GM23338 (cell line): ENCODE measurements at regions not wholly inside any gene's neighbourhood (a gene's known extent, or its start where the extent isn't known, plus 50 kb on each side); places are given as distances from the start of the nearest gene placed in this dataset.
A peak's percentile ranks its signal among the peaks of the same experiment; 100 is the strongest.

Experiments
- ATAC-seq: fragments of 200-7000 bp; cut with Tn5 transposase; 3 replicates; pipeline ENCODE4 v1.9.1; 2020
- DNase-seq: peaks from one replicate; pipeline ENCODE4 v3.0.0-alpha.2; 2015; ENCODE audit warnings: low spot score
- H2AFZ ChIP-seq: fragments of 200-600 bp; sonication (generic); 2 replicates; pipeline ENCODE4 v1.8.0; 2016; ENCODE audit warnings: antibody characterized with exemption, mild to moderate bottlenecking, moderate library complexity
- H3F3A ChIP-seq: fragments of 200-600 bp; sonication (generic); replicated peaks from 2 replicates; pipeline ENCODE4 v1.8.0; 2017; ENCODE audit warnings: antibody characterized with exemption, mixed run types, low read depth
- H3K27ac ChIP-seq: fragments of 200-600 bp; sonication (generic); 2 replicates; pipeline ENCODE4 v1.6.1; 2016; ENCODE audit warnings: low read depth
- H3K27me3 ChIP-seq: fragments of 200-600 bp; sonication (generic); 2 replicates; pipeline ENCODE4 v1.8.0; 2016; ENCODE audit warnings: mild to moderate bottlenecking, mixed run types, moderate library complexity; ENCODE audit not compliant: insufficient read depth
- H3K36me3 ChIP-seq: fragments of 200-600 bp; sonication (generic); 2 replicates; pipeline ENCODE4 v1.8.0; 2016; ENCODE audit warnings: mild to moderate bottlenecking; ENCODE audit not compliant: insufficient read depth
- H3K4me1 ChIP-seq: fragments of 200-600 bp; sonication (generic); 2 replicates; pipeline ENCODE4 v1.8.0; 2016; ENCODE audit warnings: mild to moderate bottlenecking, moderate library complexity; ENCODE audit not compliant: insufficient read depth
- H3K4me2 ChIP-seq: fragments of 200-600 bp; sonication (generic); 2 replicates; pipeline ENCODE4 v1.7.1; 2017; ENCODE audit warnings: mixed run types
- H3K4me3 ChIP-seq: fragments of 200-600 bp; sonication (generic); 2 replicates; pipeline ENCODE4 v1.6.1; 2016; ENCODE audit warnings: mixed run types
- H3K79me2 ChIP-seq: fragments of 200-600 bp; sonication (generic); replicated peaks from 2 replicates; pipeline ENCODE4 v1.8.0; 2017; ENCODE audit warnings: mild to moderate bottlenecking; ENCODE audit not compliant: insufficient read depth
- H3K9me2 ChIP-seq: fragments of 200-600 bp; sonication (generic); 2 replicates; pipeline ENCODE4 v1.8.0; 2017; ENCODE audit not compliant: insufficient read depth
- H4K20me1 ChIP-seq: fragments of 200-600 bp; sonication (generic); replicated peaks from 2 replicates; pipeline ENCODE4 v1.8.0; 2017; ENCODE audit warnings: mild to moderate bottlenecking; ENCODE audit not compliant: insufficient read depth
- H3K27ac Mint-ChIP-seq: 2 replicates; pipeline ENCODE4 v1.8.0; 2020; ENCODE audit warnings: inconsistent platforms, mild to moderate bottlenecking, moderate library complexity, mixed read lengths
- H3K27me3 Mint-ChIP-seq: 3 replicates; pipeline ENCODE4 v1.8.0; 2022; ENCODE audit warnings: low read depth, mild to moderate bottlenecking, moderate library complexity, mixed read lengths, inconsistent platforms; ENCODE audit not compliant: insufficient read depth, poor library complexity
- H3K36me3 Mint-ChIP-seq: 3 replicates; pipeline ENCODE4 v1.8.0; 2021; ENCODE audit warnings: low read depth, mild to moderate bottlenecking, inconsistent platforms, moderate library complexity, mixed read lengths
- H3K4me1 Mint-ChIP-seq: 3 replicates; pipeline ENCODE4 v1.8.0; 2020; ENCODE audit warnings: mild to moderate bottlenecking, inconsistent platforms, mixed read lengths
- H3K4me3 Mint-ChIP-seq: 3 replicates; pipeline ENCODE4 v1.8.0; 2021; ENCODE audit warnings: moderate library complexity, mild to moderate bottlenecking, inconsistent platforms, mixed read lengths
- H3K9me3 Mint-ChIP-seq: 3 replicates; pipeline ENCODE4 v1.8.0; 2020; ENCODE audit warnings: moderate library complexity, mild to moderate bottlenecking, inconsistent platforms, mixed read lengths
- CREB1 ChIP-seq: fragments of 250-450 bp; sonication (Bioruptor Pico); IDR thresholded peaks from 2 replicates; pipeline ENCODE4 v1.5.0; 2020; ENCODE audit warnings: low read depth, mild to moderate bottlenecking, moderate library complexity
- EZH2 ChIP-seq: fragments of 200-600 bp; sonication (generic); IDR thresholded peaks from one replicate; pipeline ENCODE4 v1.8.0; 2017; ENCODE audit warnings: antibody characterized with exemption, mild to moderate bottlenecking, low read depth; ENCODE audit not compliant: unreplicated experiment
- EZH2phosphoT487 ChIP-seq: fragments of 200-600 bp; sonication (generic); IDR thresholded peaks from one replicate; pipeline ENCODE4 v1.8.1; 2018; ENCODE audit warnings: antibody characterized with exemption; ENCODE audit not compliant: unreplicated experiment
- POLR2AphosphoS5 ChIP-seq: IDR thresholded peaks from 2 replicates; pipeline ENCODE4 v1.6.1; 2016; ENCODE audit warnings: antibody characterized with exemption, low read depth
- ZNF114 ChIP-seq: fragments of 250-450 bp; sonication (Bioruptor Pico); IDR thresholded peaks from 2 replicates; pipeline ENCODE4 v1.5.0; 2020; ENCODE audit warnings: mild to moderate bottlenecking, moderate library complexity
- ZNF331 ChIP-seq: fragments of 250-450 bp; sonication (Bioruptor Pico); IDR thresholded peaks from 2 replicates; pipeline ENCODE4 v1.5.0; 2020; ENCODE audit warnings: low read depth, mild to moderate bottlenecking, moderate library complexity
- TF ChIP-seq, protein P1 (sequence below): IDR thresholded peaks from one replicate; pipeline ENCODE4 v1.6.1; 2018; ENCODE audit warnings: antibody characterized with exemption; ENCODE audit not compliant: unreplicated experiment
- TF ChIP-seq, protein P2 (sequence below): IDR thresholded peaks from 2 replicates; pipeline ENCODE4 v1.6.1; 2016; ENCODE audit warnings: antibody characterized with exemption
- TF ChIP-seq, protein P3 (sequence below), 2 experiments: fragments of 200-600 bp in 1 of 2; sonication (generic) in 1 of 2; conservative IDR thresholded peaks; 2 replicates each; pipeline versions ENCODE4 v1.5.1 to v1.6.1; 2016 to 2017; ENCODE audit warnings: antibody characterized with exemption in 2 of 2, low read depth in 2 of 2, mild to moderate bottlenecking in 2 of 2, moderate library complexity in 1 of 2

DNA sequence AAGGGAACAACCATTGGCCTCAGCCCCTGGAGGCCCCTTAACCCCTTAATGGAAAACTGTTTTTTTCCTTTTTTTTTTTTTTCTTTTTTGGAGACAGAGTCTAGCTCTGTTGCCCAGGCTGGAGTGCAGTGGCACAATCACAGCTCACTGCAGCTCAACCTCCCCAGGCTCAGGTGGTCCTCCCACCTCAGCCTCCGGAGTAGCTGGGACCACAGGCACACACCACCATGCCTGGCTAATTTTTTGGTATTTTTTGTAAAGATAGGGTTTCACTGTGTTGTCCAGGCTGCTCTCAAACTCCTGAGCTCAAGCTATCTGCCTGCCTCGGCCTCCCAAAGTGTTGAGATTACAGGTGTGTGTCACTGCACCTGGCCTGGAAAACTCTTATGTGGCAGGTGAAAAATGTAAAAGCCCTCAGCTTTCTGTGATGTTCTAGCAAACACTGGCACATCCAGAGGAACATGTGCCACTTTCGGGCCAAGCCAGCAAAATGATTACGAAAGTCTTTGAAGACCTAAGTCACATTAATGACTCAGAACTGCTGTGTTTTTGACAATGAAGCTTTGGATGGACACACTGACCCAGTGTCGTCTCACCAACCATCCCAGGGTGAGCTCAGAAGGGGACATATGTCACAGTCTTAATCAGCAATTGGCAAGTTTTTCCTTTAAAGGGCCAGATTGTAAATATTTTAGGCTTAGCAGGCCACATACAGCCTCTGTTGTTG lies 189.3 kb upstream of the TPM1 start:
- DNase-seq: no peak
- Histone ChIP-seq H3K4me2 (no peak overlapping the region), H3K36me3 (no peaks in the 10 kb centered on the region), H3K79me2 (no peaks in the 10 kb centered on the region), H3K27me3 (no peaks in the 10 kb centered on the region), H3F3A (0 out of 2 replicates have a peak, but pooled peaks cover 12% of the 10 kb centered on the region), H2AFZ (no peak overlapping the region), H3K27ac (peak overlapping the region; percentile 30; the same call in 1 of the 2 replicates), H3K4me3 (no peak overlapping the region), H3K4me1 (peaks cover 25% of the 10 kb centered on the region), H4K20me1 (no peaks in the 10 kb centered on the region), H3K9me2 (no peaks in the 10 kb centered on the region)
- no peak for ATAC-seq
- TF ChIP-seq, protein P1, sequence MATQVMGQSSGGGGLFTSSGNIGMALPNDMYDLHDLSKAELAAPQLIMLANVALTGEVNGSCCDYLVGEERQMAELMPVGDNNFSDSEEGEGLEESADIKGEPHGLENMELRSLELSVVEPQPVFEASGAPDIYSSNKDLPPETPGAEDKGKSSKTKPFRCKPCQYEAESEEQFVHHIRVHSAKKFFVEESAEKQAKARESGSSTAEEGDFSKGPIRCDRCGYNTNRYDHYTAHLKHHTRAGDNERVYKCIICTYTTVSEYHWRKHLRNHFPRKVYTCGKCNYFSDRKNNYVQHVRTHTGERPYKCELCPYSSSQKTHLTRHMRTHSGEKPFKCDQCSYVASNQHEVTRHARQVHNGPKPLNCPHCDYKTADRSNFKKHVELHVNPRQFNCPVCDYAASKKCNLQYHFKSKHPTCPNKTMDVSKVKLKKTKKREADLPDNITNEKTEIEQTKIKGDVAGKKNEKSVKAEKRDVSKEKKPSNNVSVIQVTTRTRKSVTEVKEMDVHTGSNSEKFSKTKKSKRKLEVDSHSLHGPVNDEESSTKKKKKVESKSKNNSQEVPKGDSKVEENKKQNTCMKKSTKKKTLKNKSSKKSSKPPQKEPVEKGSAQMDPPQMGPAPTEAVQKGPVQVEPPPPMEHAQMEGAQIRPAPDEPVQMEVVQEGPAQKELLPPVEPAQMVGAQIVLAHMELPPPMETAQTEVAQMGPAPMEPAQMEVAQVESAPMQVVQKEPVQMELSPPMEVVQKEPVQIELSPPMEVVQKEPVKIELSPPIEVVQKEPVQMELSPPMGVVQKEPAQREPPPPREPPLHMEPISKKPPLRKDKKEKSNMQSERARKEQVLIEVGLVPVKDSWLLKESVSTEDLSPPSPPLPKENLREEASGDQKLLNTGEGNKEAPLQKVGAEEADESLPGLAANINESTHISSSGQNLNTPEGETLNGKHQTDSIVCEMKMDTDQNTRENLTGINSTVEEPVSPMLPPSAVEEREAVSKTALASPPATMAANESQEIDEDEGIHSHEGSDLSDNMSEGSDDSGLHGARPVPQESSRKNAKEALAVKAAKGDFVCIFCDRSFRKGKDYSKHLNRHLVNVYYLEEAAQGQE: no peak
- TF ChIP-seq EZH2phosphoT487 (no peak), CREB1 (CRISPR knock-in tag) (no peak), POLR2AphosphoS5 (no peak), ZNF114 (CRISPR knock-in tag) (no peak), EZH2 (no peak), ZNF331 (CRISPR knock-in tag) (no peak)
- TF ChIP-seq, protein P2, sequence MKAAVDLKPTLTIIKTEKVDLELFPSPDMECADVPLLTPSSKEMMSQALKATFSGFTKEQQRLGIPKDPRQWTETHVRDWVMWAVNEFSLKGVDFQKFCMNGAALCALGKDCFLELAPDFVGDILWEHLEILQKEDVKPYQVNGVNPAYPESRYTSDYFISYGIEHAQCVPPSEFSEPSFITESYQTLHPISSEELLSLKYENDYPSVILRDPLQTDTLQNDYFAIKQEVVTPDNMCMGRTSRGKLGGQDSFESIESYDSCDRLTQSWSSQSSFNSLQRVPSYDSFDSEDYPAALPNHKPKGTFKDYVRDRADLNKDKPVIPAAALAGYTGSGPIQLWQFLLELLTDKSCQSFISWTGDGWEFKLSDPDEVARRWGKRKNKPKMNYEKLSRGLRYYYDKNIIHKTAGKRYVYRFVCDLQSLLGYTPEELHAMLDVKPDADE: no peak
- TF ChIP-seq, protein P3, sequence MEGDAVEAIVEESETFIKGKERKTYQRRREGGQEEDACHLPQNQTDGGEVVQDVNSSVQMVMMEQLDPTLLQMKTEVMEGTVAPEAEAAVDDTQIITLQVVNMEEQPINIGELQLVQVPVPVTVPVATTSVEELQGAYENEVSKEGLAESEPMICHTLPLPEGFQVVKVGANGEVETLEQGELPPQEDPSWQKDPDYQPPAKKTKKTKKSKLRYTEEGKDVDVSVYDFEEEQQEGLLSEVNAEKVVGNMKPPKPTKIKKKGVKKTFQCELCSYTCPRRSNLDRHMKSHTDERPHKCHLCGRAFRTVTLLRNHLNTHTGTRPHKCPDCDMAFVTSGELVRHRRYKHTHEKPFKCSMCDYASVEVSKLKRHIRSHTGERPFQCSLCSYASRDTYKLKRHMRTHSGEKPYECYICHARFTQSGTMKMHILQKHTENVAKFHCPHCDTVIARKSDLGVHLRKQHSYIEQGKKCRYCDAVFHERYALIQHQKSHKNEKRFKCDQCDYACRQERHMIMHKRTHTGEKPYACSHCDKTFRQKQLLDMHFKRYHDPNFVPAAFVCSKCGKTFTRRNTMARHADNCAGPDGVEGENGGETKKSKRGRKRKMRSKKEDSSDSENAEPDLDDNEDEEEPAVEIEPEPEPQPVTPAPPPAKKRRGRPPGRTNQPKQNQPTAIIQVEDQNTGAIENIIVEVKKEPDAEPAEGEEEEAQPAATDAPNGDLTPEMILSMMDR (conservative IDR thresholded peaks at IDR 0.05; ENCODE audit: low read depth in 2 of 2): no peak
- no peak overlapping the region for H3K4me3 Mint-ChIP-seq
- H3K4me1 Mint-ChIP-seq: peaks cover 45% of the 10 kb centered on the region
- H3K9me3 Mint-ChIP-seq: no peaks in the 10 kb centered on the region
- H3K27ac Mint-ChIP-seq: 0 out of 2 replicates have a peak overlapping the region, but pooled peaks have one; percentile 37
- H3K36me3 Mint-ChIP-seq: no peaks in the 10 kb centered on the region
- H3K27me3 Mint-ChIP-seq: peaks cover 15% of the 10 kb centered on the region
